OCI-LY1 (cell line): ENCODE measurements at regions not wholly inside any gene's neighbourhood (a gene's known extent, or its start where the extent isn't known, plus 50 kb on each side); places are given as distances from the start of the nearest gene placed in this dataset.

Source experiments
- EZH2 ChIP-seq: fragments of 200-600 bp; sonication (generic), shearing (Covaris generic); IDR thresholded peaks from 2 replicates; pipeline ENCODE4 v1.8.0; 2017; ENCODE audit warnings: borderline replicate concordance, mixed run types, mild to moderate bottlenecking, antibody characterized with exemption, low read length, moderate library complexity, mixed read lengths
- TF ChIP-seq, protein P1 (sequence below): fragments of 200-600 bp; sonication (generic), shearing (Covaris generic); IDR thresholded peaks from 2 replicates; pipeline ENCODE4 v1.5.1; 2017; ENCODE audit warnings: mild to moderate bottlenecking, antibody characterized with exemption, low read length, moderate library complexity, mixed read lengths

DNA sequence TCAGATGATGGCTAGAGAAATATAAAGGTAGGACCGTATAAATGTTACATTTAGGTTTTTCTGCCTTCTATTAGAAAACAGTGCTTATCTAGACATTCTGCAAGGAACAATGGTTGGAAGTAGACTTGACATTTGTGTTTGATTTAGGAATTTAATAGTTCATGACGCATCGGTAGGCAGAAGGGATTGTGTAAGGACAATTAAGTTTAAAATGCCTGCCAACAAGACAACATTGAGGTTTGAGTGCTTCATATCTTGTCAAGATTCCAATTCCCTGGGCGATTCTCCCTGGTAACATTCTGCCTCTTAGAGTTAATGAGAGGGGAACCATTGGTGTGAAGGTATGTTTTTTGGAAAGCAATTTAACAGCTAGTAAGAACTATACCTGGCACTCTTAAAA, 186.8 kb upstream of the RBM19 start:
- TF ChIP-seq, protein P1, sequence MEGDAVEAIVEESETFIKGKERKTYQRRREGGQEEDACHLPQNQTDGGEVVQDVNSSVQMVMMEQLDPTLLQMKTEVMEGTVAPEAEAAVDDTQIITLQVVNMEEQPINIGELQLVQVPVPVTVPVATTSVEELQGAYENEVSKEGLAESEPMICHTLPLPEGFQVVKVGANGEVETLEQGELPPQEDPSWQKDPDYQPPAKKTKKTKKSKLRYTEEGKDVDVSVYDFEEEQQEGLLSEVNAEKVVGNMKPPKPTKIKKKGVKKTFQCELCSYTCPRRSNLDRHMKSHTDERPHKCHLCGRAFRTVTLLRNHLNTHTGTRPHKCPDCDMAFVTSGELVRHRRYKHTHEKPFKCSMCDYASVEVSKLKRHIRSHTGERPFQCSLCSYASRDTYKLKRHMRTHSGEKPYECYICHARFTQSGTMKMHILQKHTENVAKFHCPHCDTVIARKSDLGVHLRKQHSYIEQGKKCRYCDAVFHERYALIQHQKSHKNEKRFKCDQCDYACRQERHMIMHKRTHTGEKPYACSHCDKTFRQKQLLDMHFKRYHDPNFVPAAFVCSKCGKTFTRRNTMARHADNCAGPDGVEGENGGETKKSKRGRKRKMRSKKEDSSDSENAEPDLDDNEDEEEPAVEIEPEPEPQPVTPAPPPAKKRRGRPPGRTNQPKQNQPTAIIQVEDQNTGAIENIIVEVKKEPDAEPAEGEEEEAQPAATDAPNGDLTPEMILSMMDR, result no peak
- no peak for TF ChIP-seq EZH2
